Body of pancreas (tissue), 4 donors: ENCODE measurements at regions not wholly inside any gene's neighbourhood (a gene's known extent, or its start where the extent isn't known, plus 50 kb on each side); places are given as distances from the start of the nearest gene placed in this dataset.

Experiments used
- POLR2A ChIP-seq, 3 donors: fragments of 450-650 bp; IDR thresholded peaks; one replicate each; pipeline ENCODE4 v1.6.1; 2016; ENCODE audit warnings: antibody characterized with exemption in 3 of 3, mild to moderate bottlenecking in 2 of 3
- TF ChIP-seq, protein P1 (sequence below), 7 experiments: fragments of 450-650 bp in 4 of 7; fragments of 200-600 bp in 3 of 7; sonication (generic) in 3 of 7; IDR thresholded peaks; one replicate each; pipeline ENCODE4 v1.5.1; 2016 to 2019; ENCODE audit warnings: antibody characterized with exemption in 7 of 7

DNA sequence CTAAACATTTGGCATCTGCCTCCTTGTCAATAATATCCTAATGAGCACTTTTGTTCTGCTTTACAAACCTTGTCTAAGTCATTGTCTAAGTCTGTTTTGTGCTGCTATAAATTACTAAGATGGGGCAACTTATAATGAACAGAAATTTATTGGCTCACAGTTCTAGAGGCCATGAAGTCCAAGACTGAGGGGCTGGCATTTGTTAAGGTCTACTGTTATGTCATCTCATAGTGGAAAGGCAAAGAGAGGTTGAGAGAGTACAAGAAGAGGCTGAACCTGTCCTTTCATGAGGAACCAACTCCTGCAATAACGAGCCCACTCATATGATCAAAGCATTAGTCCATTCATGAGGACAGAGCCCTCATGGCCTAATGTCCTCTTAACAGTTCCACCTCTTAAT, 72.7 kb upstream of the KLF12 start:
- TF ChIP-seq, protein P1, sequence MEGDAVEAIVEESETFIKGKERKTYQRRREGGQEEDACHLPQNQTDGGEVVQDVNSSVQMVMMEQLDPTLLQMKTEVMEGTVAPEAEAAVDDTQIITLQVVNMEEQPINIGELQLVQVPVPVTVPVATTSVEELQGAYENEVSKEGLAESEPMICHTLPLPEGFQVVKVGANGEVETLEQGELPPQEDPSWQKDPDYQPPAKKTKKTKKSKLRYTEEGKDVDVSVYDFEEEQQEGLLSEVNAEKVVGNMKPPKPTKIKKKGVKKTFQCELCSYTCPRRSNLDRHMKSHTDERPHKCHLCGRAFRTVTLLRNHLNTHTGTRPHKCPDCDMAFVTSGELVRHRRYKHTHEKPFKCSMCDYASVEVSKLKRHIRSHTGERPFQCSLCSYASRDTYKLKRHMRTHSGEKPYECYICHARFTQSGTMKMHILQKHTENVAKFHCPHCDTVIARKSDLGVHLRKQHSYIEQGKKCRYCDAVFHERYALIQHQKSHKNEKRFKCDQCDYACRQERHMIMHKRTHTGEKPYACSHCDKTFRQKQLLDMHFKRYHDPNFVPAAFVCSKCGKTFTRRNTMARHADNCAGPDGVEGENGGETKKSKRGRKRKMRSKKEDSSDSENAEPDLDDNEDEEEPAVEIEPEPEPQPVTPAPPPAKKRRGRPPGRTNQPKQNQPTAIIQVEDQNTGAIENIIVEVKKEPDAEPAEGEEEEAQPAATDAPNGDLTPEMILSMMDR (IDR thresholded peaks at IDR 0.05), result no peak
- no peak for TF ChIP-seq POLR2A (IDR thresholded peaks at IDR 0.05)
